ENCODE measurements at regions not wholly inside any gene's neighbourhood (a gene's known extent, or its start where the extent isn't known, plus 50 kb on each side); places are given as distances from the start of the nearest gene placed in this dataset.
"Not testable (repeated sequence)": the region's sequence is repeated elsewhere in the genome, so short reads cannot be mapped to it uniquely, and the experiment has no call there.

DNA sequence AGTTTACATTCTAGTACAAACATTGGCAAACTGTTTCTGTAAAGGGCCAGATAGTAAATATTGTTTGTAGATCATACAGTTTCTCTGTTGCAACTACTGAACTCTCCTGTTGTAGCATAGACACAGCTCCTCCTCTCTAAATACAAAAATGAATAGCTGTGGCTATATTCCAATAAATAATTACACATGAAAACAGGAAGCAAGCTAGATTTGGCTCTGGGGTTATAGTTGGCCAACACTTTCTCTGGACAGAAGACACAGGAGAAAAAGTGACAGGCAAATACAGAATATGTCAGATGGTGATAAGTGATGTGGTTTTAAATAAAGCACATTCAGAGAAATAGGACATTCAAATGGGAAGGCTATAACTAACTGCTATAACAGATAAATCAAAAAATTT lies 957.0 kb downstream of the LTN1 start:
- not testable (repeated sequence) for DNase-seq (ENCODE audit: low read depth in 3 of 3, low spot score in 1 of 3)

DNA sequence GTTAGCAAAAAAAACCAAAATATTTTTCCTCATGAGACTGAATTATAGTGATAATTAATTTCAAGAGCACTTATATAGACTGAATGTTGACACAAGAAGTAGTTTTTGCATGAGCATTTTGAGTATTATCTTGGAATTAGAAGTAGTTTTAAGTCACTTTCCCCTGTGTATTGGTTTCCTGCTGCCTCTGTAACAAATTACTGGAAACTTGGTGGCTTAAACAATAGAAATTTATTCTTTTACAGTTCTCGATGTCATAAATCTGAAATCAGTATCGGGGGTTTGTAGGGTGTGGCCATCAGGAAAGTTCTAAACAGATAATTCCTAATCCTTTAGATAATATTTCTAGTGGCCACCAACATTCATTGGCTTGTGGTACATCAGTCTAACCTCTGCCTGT lies 957.8 kb downstream of the LTN1 start:
- DNase-seq (ENCODE audit: low read depth in 3 of 3, low spot score in 1 of 3), result not testable (repeated sequence)

DNA sequence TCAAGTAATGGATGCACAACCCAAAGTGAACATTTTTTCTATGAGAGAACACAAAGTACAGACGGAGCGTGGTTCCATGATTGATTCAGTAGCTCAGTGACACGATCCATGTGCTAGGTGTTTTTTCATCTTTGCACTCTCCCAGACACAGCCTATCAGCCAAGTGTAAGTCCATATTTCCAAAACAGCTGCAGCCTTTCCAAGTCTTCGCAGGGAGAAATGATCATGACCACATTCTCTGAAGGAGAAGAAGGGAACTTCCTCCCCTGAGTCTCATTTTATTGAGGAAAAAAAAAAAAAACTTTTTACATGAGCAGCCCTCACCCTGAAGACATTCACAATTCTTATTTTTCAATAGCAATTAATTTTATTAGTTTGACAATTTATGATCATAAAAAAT lies 958.3 kb downstream of the LTN1 start:
- DNase-seq (ENCODE audit: low read depth in 3 of 3, low spot score in 1 of 3), result not testable (repeated sequence)

DNA sequence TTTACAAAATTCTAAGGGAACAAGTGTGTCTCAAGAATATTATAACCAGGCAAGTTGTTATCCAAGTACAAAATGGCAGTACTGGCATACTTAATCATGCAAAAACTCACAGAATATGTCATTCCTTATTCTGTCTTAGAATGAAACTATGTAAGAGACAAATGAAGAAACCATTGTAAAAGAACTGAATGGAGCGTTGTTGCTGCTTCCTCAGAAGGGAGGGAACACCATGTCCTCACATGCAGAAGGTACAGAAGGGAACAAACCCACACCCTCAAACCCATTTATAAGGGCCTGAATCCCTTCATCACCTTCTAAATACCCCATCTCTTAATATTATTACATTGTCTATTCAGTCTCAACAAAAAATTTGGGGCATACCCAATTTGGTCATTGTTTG lies 960.0 kb downstream of the LTN1 start:
- not testable (repeated sequence) for DNase-seq (ENCODE audit: low read depth in 3 of 3, low spot score in 1 of 3)

DNA sequence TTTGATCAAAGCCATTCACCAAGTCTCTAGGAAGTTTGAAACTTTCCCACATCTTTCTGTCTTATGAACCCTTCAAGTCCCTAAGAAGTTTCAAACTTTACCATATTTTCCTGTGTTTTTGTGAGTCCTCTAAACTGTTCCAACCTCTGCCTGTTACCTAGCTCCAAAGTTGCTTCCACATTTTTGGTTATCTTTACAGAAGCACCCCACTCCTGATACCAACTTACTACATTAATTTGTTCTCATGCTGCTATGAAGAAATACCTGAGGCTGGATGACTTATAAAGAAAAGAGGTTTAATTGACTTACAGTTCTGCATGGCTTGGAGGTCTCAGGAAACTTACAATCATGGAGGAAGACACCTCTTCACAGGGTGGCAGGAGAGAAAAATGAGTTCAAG lies 961.6 kb downstream of the LTN1 start:
- DNase-seq (ENCODE audit: low read depth in 3 of 3, low spot score in 1 of 3), result not testable (repeated sequence)

DNA sequence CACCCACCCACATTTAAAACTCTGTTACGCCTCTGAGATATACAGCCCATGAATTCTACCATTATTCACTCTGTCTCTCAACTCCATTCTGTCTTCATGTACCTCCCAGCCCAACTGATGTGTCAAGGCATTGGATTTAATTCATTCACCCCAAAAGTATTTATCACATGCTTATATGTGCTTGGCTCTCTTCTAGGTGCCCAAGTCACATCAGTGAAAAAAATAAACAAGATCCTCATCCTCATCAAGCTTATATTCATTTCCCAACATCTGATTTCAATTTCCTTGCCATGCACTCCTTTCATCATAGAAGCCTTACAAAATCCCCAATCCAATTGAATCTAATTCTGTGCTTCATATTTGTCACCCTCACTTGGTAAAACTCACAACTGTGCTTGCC lies 967.6 kb downstream of the LTN1 start:
- DNase-seq (ENCODE audit: low read depth in 3 of 3, low spot score in 1 of 3), result no peak

DNA sequence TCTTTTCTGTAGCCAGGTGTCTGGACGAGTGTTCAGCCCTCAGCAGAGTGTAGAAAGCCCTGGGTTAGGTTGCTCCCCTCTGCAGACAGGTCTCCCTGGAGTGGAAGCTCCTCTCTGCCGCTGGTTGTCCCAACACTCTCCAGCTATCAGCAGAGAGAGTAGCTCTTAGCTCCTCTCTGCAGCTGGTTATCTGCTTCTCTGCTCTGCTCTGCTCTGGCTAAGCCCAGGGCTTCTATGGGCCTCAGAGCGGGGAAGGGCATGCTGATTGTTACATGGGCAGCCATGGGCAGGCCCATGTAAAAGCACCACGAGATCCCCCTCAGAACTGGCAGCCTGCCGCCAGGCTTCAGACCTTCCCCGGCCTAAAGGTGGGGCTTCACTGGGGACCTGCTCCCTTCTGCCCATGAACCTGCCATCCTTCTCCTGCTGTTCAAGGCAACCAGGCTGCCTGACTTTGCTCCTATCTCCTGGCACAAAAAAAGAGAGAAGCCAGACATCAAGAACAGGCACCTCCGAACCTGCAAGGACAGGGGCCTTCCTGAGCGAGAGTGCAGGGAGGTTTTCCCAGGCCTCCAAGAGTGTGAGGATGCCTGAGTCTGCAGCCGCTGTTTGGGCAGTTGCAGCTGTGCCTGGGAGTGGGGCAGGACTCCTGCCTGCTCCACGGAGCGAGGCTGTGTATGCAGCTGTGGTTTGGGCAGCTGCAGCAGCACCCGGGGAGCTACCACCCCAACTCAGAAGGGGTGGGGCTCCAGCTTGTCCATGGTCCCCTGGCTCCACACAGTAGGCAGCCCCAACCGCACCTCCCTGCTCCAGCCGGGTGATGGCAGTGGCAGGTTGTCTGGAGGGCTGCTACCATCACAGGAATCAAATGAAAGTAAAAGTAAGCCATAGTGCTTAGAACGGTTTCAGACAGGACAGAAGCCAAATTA lies 973.7 kb downstream of the LTN1 start:
- DNase-seq (ENCODE audit: low read depth in 3 of 3, low spot score in 1 of 3), result no peak

DNA sequence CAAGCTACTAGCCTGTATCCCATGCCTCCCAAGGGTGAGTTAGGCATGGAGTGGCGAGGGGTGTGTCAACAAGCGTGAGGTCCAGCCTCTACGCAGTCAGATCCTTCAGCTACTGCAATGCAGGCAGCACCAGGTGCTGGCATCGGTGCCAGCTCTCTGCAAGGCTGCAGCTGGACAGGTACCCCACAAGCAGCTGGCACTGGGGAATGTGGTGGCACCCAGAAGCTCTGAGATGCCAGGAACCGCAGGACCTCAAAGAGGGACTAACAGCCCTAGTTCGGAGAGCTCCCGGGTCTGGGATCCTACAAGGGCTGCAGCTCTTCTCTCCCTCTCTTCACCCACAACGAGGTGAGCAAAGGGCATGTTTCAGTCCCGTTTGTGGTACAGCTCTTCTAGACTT lies 974.5 kb downstream of the LTN1 start:
- no peak for DNase-seq (ENCODE audit: low read depth in 3 of 3, low spot score in 1 of 3)

DNA sequence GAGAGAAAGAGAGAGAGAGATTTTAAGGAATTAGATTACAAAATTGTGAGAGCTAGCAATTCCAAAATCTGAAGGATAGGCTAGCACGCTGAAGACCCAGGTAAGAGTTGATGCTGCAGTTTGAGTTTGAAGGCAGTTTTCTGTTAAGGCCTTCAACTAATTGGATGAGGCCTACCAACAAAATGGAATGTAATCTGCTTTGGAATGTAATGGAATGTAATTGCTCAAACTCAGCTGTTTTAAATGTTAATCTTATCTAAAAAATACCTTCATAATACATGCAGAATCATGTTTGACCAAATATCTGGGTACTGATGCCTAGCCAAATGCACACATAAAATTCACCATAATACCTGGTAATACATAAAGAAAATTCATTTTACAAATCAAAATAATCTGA lies 976.1 kb downstream of the LTN1 start:
- DNase-seq (ENCODE audit: low read depth in 3 of 3, low spot score in 1 of 3), result no peak

DNA sequence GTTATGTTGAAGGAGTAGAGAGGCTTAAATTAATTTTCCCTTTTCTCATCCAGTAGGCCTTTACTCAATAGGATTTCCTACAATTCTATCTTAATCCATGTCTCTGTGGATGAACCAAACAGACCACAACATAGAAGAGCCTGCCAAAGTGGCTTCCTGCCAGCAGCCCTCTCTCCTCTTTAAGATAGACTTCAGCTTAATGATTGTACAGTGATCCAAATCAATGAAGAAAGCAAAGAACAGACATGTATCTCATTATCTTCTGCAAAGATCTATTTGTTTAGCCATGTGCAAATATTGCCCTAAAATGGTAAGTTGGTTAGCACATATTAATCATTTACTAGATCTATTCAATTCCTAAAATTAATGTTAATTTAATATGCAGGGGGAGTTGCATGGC lies 979.6 kb downstream of the LTN1 start:
- DNase-seq (ENCODE audit: low read depth in 3 of 3, low spot score in 1 of 3), result not testable (repeated sequence)

DNA sequence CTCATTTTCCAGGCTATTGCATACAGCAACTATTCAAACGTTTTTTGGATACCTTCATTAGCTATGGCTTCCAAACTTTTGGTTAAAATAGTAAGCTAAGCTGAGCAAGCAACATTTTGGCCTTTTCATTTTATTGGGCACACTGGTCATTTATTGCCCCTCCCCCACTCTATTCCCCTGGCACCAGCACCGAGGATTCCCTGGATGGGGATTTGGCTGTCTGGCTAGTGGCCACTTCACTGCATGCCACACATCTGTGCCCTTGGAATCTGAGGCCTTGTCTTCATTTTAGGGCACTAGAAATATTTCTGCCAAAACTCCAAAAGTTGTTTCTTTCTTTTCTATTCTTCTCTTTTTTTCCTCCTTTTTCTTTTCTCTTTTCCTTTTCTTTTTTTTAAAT lies 980.7 kb downstream of the LTN1 start:
- not testable (repeated sequence) for DNase-seq (ENCODE audit: low read depth in 3 of 3, low spot score in 1 of 3)

DNA sequence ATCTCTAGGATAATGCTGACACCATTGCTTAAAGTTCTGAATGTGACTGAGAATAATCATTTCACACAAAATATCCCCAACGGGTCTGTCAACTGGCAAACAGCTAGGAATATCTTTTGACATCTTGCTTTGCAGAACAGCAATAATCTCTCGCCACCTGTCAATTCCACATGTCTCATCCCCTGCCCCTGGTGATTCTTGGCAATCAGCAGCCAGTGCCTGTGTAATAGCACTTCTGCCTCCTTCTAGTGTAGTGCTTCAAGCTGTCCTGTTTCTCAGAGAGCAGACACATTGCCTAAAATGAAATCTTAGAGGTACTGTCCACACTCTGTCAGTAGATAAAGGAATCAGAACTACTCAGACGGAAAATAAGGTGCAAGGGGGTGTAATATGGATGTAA lies 984.4 kb downstream of the LTN1 start:
- not testable (repeated sequence) for DNase-seq (ENCODE audit: low read depth in 3 of 3, low spot score in 1 of 3)

DNA sequence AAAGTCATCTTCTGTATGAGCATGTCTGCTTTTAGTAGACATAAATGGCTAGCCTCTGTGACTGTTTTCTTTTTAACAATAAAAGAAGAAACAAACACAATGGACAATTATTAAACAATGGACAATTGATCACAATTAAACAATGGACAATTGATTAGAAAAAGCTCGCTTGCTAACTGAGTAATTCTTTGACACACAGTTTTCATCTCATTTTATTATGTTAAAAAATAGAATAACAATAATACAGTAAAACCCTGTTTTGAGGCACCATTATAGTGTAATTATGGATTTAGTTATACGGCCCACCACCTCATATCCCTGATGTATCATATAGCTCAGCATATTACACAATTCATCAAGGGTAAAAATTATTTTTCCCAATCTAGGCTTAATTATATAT lies 989.0 kb downstream of the LTN1 start:
- DNase-seq (ENCODE audit: low read depth in 3 of 3, low spot score in 1 of 3), result not testable (repeated sequence)

DNA sequence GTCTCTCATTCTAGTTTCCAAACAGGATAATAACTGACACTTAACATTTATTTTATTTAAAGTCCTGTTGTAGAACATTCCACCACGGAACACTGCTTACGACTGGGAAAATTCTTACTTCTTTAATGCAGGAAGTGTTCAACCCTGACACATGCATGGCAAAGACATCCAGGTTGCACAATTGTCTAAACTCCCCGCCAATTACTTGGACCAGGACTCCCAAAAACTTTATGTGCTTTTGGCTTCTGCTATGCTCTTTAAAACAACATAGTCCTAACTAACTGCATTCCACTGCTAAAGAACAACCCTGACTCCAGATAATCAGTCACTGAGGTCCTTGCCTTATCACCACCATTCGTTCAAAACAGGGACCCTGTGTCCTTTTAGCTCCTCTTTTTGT lies 995.8 kb downstream of the LTN1 start:
- not testable (repeated sequence) for DNase-seq (ENCODE audit: low read depth in 3 of 3, low spot score in 1 of 3)

DNA sequence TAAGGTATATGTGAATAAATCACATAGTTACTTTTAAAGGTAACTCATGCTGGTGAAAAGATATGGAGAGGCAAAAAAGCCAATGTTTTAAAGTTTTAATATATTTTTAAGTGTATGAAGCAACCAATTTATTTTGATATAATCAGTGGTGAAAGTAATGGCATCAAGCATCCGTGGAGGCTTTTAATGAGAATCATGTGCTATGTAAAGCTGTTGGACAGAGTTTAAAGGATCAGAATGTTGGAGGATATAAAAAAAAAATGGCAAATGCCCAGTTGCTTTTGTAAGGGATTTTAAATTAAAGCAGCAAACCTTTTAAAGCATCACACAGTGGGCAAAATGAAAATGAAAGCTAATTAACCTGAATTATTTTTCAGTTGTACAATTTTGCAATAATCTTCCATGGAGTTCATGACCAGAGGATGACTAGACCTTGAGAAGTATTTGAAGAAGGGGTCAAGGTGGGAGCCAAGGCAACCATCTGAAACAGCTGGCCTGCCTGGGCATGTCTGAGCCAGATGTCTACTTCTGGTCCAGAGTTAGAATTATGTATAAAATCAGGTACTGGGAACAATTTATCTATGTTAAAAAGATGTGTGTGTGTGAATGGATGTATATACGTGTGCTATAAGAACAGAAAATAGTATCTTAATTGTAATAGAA lies 1007.9 kb downstream of the LTN1 start:
- DNase-seq (ENCODE audit: low read depth in 3 of 3, low spot score in 1 of 3), result not testable (repeated sequence)

DNA sequence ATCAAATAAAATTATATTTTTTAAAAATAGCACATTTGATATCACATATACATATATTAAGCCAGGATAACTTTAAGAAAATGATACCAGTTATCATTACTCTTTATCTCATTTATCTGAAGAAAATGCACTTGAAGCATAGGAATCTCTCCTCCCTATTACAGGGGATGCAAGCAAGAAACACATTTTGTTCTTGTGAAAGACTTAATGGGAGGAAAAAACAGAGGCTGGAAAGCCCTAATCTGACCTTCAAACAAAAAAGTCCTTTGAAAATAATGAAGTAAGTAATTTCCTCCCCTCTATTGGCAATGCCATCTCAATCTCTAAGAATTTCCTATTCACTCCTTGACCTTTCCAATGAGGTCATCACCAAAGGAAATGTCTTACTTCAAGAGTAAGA lies 1012.6 kb upstream of the ADAMTS5 start:
- not testable (repeated sequence) for DNase-seq (ENCODE audit: low read depth in 3 of 3, low spot score in 1 of 3)

DNA sequence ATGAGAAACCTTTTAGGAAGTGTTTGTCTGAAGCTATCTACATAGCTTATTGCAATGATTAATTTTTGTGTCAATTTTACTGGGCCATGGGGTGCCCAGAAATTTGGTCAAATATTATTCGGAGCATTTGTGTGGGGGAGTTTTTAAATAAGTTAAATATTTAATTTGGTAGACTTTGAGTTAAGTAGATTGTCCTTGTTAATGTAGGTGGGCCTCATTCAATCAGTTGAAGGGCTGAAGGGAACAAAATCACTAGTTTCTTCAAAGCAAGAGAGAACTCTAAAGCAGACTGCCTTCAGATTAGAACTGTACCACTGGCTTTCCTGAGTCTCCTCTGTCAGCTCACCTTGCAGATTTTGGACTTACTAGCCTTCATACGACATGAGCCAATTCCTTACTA lies 1008.6 kb upstream of the ADAMTS5 start:
- no peak for DNase-seq (ENCODE audit: low read depth in 3 of 3, low spot score in 1 of 3)

DNA sequence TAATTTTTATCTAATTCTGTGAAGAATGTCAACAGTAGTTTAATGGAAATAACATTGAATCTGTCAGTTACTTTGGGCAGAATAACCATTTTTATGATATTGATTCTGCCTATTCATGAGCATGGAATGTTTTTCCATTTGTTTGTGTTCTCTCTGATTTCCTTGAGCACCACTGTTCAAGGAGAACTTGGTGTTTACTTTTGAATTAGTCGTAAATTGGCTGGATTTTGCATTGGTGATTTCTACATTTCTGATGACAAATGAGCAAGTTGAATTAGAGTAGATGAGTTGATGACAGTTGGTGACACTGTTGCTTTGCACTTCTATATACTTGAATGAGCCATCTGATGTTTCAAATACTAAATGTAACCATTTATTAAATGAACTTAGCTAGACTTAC lies 1007.3 kb upstream of the ADAMTS5 start:
- DNase-seq (ENCODE audit: low read depth in 3 of 3, low spot score in 1 of 3), result not testable (repeated sequence)

DNA sequence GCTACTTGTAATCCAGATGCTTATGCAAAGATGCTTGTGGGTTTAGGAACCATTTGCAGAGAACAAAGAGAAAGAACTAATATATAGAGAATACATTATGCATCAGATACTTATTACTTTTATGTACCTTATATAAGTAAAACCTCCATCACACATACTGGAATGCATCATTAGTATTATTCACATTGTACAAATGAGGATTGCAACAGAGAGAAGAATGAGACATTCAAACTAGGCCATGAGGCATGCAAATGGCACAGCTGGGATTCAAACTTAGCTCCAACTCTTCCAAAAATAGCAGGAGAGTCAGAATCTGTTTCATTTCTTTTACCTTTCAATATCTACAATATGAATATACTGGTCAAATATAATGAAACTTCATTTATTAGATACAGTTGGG lies 1001.4 kb upstream of the ADAMTS5 start:
- DNase-seq (ENCODE audit: low read depth in 3 of 3, low spot score in 1 of 3), result not testable (repeated sequence)

DNA sequence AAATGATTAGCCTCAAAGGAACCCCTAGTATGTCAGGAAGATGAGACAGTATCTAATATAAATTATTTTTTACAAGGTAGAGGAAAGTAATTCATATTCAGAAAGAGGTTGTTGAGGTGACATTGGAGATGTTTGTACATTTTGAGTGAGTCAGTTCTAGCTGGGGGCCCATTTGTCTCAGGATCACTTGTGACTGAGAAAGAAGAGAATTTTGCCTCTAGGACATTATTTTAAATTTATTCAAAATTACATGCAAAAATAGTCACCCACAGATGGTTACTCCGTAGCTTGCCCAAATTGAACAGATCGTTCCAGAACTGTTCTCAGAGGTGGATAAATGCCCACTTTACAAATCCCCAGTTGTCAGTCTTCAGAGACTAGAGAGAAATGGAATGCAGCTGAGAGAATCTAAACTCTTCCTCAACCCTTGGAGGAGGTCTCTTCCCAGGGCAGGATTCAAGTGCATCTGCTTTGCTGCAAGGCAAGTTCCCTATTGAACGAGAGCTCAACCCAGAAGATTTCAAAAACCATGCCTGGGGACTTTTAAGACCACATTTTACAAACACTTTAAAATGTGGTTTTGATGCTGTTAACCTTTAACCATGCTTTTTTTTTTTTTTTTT lies 987.8 kb upstream of the ADAMTS5 start:
- DNase-seq (ENCODE audit: low read depth in 3 of 3, low spot score in 1 of 3), result no peak

DNA sequence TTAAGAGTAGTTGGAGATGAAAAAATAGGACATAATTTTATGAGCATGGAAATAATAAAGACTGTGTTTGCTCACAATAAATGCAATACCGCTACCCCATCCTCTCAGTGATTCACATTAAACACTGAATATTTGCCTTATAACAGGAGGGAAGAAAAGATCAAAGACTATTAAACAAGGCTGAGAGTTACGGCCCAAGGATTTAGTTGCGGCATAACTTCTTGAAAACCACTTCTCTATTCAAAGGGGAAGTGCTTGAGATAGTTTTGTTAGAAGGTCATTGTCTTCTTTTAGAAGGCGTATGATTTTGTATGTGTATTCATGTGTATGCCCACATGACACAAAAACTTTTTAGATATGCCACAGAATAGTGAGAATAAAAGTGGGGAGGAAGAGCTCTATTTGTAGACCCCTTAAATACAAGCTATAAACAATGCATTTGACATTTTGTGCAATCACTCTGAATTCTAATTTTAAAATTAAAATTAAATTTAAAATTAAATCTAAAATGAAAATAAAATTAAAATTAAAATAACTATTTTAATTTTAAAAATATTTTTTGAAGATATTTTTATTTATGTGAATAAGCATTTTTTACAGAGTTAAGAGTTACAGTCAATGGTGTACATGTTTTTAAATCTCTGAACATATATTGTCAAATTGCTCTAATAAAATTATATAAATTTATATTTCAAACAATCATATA lies 986.6 kb upstream of the ADAMTS5 start:
- no peak for DNase-seq (ENCODE audit: low read depth in 3 of 3, low spot score in 1 of 3)

Measured in stimulated activated CD4-positive, alpha-beta T cell treated with anti-CD3 and anti-CD28 coated beads, TNF-alpha, amount 100 ng/mL, for 1 hour (primary cell).